Tibial nerve (tissue), 3 donors: ENCODE measurements at regions not wholly inside any gene's neighbourhood (a gene's known extent, or its start where the extent isn't known, plus 50 kb on each side); places are given as distances from the start of the nearest gene placed in this dataset.

Experiments used
- POLR2A ChIP-seq, 2 donors: fragments of 450-650 bp; IDR thresholded peaks; one replicate each; pipeline ENCODE4 v1.6.1; 2017; ENCODE audit warnings: antibody characterized with exemption in 2 of 2, mild to moderate bottlenecking in 2 of 2, moderate library complexity in 2 of 2
- TF ChIP-seq, protein P1 (sequence below), 5 experiments: fragments of 200-600 bp in 3 of 5; fragments of 450-650 bp in 2 of 5; sonication (generic) in 3 of 5; IDR thresholded peaks; one replicate each; pipeline ENCODE4 v1.5.1; 2016 to 2019; ENCODE audit warnings: antibody characterized with exemption in 5 of 5, mild to moderate bottlenecking in 3 of 5, moderate library complexity in 2 of 5

GRCh38 chr6:67045076-67045475, 1338.0 kb upstream of the EYS start:
- TF ChIP-seq, protein P1, sequence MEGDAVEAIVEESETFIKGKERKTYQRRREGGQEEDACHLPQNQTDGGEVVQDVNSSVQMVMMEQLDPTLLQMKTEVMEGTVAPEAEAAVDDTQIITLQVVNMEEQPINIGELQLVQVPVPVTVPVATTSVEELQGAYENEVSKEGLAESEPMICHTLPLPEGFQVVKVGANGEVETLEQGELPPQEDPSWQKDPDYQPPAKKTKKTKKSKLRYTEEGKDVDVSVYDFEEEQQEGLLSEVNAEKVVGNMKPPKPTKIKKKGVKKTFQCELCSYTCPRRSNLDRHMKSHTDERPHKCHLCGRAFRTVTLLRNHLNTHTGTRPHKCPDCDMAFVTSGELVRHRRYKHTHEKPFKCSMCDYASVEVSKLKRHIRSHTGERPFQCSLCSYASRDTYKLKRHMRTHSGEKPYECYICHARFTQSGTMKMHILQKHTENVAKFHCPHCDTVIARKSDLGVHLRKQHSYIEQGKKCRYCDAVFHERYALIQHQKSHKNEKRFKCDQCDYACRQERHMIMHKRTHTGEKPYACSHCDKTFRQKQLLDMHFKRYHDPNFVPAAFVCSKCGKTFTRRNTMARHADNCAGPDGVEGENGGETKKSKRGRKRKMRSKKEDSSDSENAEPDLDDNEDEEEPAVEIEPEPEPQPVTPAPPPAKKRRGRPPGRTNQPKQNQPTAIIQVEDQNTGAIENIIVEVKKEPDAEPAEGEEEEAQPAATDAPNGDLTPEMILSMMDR (IDR thresholded peaks at IDR 0.05), result no peak
- no peak for TF ChIP-seq POLR2A (IDR thresholded peaks at IDR 0.05)
